ENCODE measurements at regions not wholly inside any gene's neighbourhood (a gene's known extent, or its start where the extent isn't known, plus 50 kb on each side); places are given as distances from the start of the nearest gene placed in this dataset.
"Not testable (repeated sequence)": the region's sequence is repeated elsewhere in the genome, so short reads cannot be mapped to it uniquely, and the experiment has no call there.

DNA sequence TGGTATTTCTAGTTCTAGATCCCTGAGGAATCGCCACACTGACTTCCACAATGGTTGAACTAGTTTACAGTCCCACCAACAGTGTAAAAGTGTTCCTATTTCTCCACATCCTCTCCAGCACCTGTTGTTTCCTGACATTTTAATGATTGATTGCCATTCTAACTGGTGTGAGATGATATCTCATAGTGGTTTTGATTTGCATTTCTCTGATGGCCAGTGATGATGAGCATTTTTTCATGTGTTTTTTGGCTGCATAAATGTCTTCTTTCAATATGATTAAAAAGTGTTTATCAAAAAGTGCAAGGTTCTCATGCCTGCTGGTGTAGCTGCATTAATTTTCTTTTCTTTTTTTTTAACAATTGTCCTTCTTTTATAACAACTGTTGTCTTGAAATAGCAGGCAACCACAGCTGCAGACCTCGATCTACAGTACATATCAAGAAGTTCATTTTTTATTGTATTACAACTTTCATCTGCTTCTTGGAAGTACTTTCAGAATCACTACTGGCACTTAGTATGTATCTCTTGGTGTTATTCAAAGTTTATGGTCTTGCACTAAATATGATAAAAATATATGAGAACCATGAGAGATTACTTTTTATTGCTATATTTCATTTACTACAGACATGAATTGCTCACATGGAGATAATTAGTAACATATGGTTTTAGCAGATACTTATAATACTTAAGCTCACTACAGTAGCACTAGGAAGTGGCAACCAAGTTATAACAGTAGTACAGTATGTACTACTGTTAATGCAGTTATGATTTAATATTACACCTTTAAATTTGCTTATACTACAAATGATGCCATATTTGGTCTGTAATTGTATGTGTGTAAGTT lies 358.0 kb downstream of the ETV1 start:
- not testable (repeated sequence) for DNase-seq

DNA sequence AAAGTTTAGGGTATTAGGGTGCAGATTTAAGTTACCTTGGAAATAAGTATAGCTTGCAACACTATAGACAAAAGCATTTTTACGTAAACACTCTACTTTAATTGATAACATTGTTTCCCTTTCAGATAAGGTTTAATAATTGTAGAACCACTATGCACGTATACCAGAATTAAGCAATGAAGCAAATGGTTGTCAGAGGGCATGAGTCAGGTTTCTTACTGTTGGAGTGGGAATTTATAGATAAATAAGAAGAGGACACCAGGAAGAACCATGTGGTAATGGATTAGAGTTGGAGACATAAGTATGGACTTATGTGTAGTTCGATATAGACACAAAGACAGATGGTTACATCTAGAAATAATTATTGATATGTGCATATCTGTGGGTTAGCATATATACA lies 355.6 kb downstream of the ETV1 start:
- DNase-seq = no peak

DNA sequence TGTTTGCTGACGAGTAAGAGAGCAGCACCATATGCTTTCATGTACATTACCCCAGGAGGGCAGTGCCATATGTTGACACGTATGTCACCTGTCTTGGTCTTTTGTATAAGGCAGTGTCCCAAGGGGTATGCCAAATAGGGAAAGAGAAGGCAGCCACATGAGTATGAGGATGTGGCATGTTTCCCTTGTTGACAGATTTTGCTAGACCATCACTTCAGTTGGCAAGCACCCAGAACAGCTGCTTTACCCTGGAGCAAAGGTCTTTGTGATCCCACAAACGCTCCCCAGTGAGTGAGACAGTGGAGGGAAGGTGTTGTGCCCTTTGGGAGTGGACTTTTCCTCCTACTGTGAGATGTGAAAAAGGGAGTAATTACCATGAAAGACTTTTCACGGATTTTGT lies 350.1 kb downstream of the ETV1 start:
- DNase-seq = no peak

DNA sequence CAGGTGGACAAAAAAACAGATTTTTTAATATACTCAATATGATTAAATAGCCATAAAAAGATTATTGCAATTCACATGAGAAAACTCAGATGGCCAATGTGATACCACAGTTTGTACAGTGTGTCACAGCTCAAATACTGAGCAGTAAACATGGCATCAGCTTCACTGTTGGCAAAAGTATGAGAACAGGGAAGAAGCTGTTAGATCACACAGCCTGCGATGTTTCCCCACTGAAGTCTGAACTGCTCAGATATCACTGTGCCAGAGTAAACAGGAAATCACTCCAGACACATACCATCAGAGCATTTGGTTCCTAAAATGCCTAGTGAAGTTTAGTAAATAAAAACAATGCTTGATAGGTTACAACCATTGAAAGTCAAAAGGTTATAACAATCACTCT lies 347.8 kb downstream of the ETV1 start:
- no peak for DNase-seq

DNA sequence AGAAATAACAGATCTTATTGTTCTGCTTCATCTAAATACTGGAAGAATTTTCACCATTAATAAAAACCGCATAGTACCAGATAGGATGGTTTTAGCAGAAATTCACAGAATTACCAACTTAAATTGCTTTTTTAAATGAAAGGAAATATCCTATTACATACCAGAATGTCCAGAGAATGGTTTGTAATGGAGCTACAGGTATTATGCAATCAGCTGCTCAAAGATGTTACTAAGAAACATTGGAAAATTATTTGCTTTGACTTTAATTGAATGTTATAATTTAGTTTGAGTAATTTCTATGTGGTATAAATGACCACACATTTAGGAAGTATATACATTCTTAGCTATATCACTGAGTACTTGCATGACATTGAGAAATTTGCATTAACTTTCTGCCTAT lies 338.3 kb downstream of the ETV1 start:
- DNase-seq = no peak

DNA sequence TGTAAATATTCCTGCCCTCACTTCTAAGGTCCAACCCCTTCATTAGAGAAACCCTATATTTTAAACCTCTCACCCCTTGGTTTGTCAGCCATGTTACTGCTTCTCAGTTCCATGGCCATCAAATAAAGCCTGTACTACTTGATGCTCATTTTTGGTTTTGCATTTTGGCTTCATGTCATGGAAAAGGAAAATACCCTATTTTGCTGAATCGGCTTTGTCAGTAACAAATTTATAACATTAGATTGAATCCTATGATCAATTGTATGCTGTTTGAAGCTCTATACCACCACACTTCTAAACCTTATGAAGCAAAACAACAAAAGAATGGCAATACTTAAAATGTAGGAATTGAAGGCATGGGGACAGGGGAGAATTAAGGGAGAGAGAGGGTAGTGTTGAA lies 333.1 kb downstream of the ETV1 start:
- no peak for DNase-seq

DNA sequence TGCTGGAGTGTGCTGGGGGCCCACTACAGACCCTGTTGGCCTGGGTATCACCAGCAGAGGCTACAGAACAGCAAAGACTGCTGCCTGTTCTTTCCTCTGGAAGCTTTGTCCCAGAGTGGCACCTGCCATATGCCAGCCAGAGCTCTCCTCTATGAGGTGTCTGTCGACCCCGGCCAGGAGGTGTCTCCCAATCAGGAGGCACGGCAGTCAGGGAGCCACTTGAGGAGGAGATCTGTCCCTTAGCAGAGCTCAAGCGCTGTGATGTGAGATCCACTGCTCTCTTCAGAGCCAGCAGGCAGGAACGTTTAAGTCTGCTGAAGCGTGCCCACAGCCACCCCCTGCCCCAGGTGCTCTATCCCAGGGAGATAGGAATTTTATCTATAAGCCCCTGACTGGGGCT lies 316.2 kb downstream of the ETV1 start:
- DNase-seq = no peak

DNA sequence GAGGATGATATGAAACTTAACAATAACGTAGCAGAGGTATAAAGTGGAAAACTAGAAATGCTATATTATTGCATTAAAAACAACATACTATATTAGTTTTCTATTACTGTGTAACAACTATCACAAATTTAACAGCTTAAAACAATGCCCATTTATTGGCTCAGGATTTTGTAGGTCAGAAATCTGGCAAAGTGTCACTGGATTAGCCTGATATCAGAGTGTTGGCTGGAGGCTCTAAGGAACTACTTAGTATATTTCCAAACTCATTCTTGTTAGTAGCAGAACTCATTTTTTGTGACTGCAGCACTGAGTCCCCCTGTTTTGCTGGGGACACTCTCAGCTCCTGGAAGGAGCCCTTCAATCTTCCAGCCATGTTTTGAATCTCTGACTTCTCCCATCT lies 306.8 kb downstream of the ETV1 start:
- DNase-seq = no peak

DNA sequence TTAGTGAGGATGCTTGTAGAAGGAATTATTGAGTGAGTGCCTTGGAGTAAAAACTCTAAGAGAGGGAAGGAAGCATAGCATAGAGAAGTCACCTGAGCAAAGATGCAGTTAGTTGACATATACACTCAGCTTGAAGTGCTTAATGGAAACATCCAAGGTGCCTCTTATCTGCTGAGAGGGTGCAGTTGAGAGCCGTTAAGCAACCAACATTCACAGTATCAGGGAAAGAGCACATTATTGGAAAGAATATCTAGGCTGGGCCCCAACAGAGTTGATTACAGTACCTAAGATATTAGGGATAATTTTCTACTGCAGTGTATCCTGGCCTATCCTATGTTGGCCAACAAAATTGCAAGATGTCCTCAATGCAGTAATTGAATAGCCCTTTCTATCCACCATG lies 302.0 kb downstream of the ETV1 start:
- DNase-seq = peak; percentile 4

DNA sequence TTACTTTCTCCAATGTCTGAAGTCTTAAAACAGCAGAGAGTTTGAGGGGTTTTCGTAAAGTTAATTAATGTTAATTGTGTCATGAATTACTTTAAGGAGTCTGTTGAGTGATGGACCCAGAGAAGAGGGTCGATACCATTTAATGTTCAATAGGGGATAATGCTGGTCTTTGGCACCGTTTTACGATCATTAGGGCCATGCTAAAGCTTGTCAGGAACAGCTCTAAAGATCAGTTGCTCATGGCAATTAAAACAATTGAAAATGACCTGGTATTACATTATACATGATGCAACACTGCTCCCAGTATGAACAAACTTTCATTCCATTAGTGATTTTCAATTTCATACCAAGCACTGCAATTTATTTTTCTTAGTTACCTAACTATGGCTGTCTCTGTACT lies 296.9 kb downstream of the ETV1 start:
- no peak for DNase-seq

DNA sequence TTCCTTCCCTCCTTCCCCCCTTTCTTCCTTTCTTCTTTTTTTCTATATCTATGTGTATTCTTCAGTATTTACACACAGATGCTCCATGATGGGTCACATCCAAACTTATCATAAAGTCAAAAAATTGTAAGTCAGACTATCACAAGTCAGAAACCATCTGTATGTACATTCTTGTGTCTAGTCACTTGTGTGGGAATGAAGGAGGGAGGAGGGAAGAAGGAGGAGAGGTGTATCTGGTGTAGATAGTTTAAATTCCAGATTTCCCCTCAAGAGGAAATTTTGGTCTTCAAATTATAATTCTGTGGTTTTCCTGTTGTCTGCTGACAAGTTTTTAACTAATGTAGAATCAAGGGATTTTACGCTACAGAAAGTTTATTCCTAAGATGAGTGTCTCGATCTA lies 287.2 kb downstream of the ETV1 start:
- no peak for DNase-seq

DNA sequence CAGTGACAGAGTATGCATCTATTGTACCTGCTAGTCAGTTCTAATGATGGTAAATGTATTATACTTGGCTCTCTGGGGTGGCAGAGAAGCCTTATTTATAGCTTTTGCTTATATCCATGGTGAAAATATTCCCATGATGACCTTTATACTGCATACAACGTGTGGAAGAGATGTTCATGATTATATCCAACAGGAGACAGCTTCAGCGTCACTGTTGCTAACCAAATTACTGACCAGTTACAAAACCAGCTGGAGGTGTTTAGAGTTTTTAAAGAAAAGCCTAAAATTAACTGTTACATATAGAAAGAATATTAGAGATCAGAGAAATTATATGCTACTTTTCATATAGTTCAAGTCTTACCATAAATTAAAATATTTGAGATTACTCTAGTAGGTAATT lies 280.8 kb downstream of the ETV1 start:
- no peak for DNase-seq

DNA sequence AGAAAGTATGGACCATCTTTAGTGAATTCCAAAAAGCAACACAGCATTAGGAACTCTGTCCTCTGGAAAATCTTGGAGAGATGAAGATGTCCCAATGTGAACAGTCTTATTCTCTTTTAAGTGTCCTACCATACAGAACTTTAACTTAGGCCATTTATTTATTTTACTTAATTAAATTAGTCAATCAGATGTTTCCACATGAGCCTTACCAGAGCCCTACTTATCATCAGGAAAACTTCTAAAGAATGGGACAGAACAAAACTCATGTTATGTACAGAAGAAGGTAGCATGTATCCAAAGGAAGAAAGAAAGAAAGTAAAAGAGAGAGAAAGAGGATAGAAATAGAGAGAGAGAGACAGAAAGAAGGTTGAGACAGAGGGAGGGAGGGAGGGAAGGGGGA lies 276.4 kb downstream of the ETV1 start:
- no peak for DNase-seq

DNA sequence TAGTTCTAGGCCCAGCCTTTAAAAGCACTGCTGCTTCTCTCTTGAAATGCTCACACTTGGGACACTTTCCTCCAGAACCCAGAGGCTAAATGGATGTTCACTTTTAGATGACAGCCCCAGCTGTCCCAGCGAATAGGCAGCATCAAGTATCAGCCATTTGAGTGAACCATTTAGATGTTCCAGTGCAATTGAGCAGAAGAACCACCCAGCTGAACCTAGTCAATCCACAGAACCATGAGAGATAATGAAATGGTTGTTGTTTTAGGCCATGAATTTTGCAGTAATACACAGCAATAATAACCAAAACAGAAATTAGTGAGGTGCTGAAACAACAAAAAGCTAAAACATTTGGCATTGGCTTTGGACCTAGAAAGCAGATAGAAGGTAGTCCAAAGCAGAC lies 273.9 kb downstream of the ETV1 start:
- no peak for DNase-seq

DNA sequence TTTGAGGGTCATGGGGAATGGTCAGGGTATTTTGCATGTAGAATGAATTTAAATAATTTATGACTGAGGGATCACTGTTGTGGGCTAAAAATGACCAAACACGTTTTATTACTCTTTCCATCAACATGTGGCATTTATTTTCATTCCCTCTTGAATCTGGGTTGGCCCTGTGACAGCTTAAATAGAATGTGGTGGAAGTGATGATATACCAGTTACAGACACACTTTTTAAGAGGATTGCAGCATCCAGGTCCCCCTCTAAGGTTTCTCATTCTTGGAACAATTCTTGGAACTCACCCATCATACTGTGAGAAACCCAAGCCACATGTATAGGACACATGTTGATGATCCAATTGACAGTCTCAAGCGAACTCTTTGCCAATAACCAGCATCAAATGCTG lies 272.4 kb downstream of the ETV1 start:
- DNase-seq = no peak

DNA sequence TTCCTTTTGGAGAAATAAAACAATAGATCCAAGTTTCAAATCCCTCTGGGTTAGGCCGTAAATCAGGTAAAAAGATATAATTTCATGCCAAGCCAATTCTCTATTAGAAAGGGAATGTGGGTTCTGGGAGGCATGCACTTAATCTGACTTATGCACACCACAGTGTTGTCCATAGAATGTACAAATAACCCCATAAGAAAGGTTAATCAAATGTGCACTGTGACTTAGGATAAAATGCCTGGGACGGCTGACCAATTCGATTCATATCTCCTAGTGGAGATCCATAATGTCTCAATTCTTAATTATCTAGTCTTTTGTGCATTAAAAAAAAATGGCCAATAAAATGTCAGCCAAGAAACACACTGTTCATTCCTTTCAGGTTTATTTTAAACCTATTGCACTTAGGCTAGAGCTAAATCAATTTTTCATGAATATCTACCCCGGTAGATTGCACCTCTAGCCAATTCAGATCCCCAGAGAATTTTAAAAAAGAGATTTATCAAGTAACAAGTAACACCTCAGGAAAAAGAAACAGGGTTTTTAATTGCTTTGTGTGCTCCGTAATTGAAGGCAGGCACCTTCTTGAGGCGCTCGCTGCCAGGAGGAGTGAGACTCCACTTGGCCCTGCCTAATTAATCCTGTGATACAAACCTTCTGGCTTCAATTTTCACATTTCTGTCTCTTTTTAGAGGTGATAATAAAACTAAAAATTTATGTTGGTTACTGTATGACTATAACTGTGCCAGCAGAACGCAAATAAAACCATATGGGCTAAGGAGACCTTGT lies 265.1 kb downstream of the ETV1 start:
- DNase-seq = no peak

DNA sequence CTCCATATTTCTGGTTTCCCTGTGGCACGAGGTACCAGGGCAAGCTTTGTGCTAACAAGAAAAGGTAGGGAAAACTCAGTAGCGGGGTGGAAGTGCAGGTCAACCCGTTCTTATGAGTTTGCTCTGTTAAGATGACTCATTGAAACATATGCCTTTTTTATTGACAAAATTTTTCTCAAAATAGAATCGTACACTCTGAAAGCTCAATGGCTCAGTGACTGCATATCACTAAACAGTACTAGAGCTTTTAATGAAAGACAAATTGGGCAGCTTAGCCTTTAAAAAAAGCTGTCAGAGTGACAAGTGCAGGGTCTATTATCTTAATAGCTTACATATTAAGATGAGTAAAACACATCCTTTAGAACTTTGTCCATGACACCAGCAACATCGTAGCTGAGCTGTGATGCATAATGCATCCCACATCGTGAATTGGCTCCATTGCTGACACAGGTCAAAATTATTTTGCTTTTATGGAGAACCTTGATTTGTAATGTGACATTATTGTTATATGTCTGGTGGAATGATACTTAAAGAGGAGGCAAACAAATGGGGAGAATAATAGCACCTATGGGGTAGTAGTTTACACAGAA lies 264.4 kb downstream of the ETV1 start:
- no peak for DNase-seq

DNA sequence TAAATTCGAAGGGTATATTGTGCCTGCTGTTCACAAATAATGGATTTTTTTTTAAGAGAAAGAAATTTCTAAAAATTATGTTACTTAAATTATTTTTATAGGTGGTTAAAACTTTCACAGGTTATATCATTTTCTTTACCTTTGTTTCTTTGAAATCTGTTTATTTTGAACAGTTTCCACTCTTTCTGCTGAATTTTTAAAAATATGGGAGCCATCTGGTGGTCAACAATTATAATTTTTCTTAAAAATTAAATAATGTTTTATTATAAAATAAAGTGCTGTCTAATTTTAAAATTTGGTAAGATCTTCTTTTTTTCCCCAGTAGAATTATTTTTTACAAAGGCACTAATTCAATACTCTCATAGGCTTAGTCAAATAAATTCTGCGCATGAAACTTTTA lies 263.9 kb downstream of the ETV1 start:
- no peak for DNase-seq

DNA sequence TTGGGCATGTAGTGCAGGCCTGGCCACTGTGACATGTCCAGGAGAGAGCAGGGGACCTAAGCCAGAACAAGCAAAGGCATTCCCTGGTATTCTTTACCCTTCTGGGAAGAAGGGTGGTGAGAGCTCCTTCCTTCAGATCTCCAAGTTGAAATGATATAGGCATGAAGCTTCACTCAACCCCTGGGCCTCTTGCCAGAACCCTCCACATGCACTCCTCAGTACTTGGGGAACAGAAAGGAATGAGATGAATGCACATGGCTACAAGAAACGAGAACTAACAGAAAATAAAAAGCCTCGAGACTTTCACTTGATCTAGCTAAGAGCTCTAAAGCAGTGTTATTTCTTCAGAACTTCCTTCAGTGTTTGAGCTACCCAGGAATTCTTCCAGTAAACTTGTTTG lies 262.2 kb downstream of the ETV1 start:
- no peak for DNase-seq

DNA sequence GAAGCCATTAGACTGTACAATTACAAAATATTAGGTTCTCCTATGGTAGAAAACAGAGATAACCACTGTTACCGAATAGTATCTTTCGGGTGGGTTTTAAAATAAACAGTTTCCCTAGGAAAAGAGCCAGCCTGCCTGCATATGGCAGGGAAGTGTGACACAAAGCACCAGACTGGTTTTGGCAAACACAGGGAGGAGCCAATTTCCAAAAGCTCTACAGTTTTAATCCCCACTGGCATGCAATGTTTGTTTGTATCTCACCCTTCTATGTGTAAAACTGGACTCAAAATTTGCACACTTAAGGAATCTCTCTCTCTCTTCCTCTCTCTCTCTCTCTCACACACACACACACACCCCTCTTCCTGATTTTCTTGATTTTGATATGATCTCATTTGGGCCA lies 261.7 kb downstream of the ETV1 start:
- DNase-seq = no peak

DNA sequence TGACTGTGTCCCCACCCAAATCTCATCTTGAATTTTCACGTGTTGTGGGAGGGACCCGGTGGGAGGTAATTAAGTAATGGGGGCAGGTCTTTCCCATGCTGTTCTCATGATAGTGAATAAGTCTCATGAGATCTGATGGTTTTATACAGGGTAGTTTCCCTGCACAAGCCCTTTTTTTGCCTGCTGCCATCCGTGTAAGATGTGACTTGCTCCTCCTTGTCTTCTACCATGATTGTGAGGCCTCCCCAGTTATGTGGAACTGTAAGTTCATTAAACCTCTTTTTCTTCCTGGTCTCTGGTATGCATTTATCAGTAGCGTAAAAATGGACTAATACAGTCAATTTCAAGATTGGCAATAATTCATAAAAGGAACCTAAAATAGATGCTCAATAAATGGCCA lies 261.0 kb downstream of the ETV1 start:
- not testable (repeated sequence) for DNase-seq

DNA sequence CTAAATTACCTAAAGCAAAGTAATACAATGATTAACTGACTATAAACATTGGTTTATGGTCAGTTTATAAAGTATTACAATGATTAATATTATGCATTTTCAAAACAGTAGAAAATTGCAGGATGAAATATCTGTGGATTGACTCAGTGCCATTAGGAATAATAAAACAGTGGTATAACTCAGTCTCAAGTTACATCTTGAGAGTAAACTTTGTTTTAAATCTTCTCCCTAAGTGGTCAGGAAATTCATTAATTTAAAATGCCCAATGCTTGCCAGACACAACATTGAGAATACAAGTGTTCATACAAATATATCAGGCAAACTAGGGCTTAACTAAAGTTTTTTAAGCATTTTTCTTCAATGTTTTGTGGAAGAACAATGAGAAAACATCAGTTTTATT lies 257.8 kb downstream of the ETV1 start:
- no peak for DNase-seq

DNA sequence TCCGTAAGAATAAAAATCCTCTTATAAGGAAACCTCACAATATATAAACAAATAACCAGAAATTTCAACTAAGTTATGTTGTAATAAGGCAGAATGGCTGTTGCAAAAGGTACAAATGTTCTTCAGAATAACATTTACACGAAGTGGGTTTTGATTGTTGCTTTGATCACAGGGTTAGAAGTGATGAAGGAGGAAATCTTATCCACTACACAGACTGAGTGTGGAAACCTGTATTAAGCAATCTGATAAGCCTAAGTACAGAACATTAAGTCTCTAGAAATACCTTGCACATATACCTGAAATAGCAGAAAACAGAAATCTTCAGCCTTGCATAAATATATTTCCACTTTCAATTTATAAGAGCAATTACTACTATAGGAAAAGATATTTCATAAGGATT lies 251.9 kb downstream of the ETV1 start:
- no peak for DNase-seq

DNA sequence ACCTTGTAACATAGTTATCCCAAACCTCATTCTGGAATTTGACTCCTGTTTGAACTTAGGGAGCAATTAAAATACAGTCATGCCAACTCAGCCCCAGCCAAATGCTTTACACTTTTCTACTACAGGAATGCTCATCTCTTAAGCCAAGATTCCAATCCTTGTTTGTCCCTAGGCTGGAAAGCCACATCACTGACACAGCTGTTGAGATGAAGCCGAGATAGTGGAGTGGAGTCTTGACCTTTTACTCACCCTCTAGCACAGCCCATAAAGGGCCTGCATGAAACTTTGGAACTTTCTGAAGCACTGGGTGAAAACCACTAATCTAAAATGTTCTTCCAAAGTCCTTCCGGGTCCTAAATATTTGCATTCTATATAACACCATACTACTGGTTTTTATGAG lies 247.3 kb downstream of the ETV1 start:
- no peak for DNase-seq

Measured in NCI-H1105 (cell line).